ENCODE measurements at regions not wholly inside any gene's neighbourhood (a gene's known extent, or its start where the extent isn't known, plus 50 kb on each side); places are given as distances from the start of the nearest gene placed in this dataset.

DNA sequence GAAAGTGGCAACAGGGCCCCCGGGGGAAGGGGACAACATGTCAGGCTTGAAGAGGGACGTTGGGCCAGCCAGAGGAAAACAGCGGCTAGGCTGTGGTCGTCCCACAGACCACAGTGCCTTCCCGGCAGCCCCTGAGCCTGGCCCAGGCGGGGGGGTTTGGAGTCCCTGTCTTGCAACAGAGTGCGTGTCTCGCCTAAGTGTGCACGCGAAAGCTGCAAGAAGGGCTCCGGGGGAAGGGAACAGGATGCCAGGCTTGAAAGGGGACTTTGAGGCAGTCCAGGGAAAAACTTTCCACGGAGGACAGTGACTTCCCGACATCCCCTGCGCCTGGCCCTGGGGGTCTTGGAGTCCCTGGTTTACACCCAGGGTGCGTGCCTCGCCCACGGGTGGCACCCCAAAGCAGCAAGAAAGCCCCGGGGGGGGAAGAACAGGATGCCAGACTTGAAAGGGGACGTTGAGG lies 157.5 kb upstream of the ALG10B start:
- no peak overlapping the region for H3K27ac ChIP-seq (ENCODE audit: low read depth, low read length)
- no peaks in the 10 kb centered on the region for H3K79me1 ChIP-seq (ENCODE audit: low read depth, low read length)
- no peak overlapping the region for H3K23ac ChIP-seq (ENCODE audit: insufficient read length)
- H2AK5ac ChIP-seq (ENCODE audit: low read depth, low read length) = no peak overlapping the region
- no peak overlapping the region for H2BK20ac ChIP-seq (ENCODE audit: low read length)
- H3K4ac ChIP-seq (replicated peaks; ENCODE audit: insufficient read length, low read depth, low read length) = no peak overlapping the region
- no peak overlapping the region for H3K56ac ChIP-seq (replicated peaks; ENCODE audit: insufficient read length, low read depth, low read length)
- H3K79me2 ChIP-seq (ENCODE audit: control insufficient read depth in 1 of 2, insufficient read depth in 2 of 2, low read length in 2 of 2) = no peaks in the 10 kb centered on the region
- no peak overlapping the region for H2BK12ac ChIP-seq (ENCODE audit: low read depth, low read length)
- no peaks in the 10 kb centered on the region for H3K36me3 ChIP-seq (ENCODE audit: control insufficient read depth in 2 of 4, insufficient read depth in 4 of 4, low read length in 3 of 4)
- WGBS, 2 experiments (ENCODE audit: extremely low coverage in 1 of 2, insufficient coverage in 1 of 2, insufficient read length in 1 of 2, insufficient replicate concordance in 2 of 2, low coverage in 1 of 2, low lambda C conversion rate in 2 of 2, missing lambda C conversion rate in 1 of 2) = 87% methylated on average over 15 of the region's 19 CpGs; no CpG with 5 or more reads in 1 of the 2 experiments
- no peaks in the 10 kb centered on the region for H3K27me3 ChIP-seq (replicated peaks in 1 of 4; ENCODE audit: control insufficient read depth in 3 of 4, extremely low read depth in 1 of 4, insufficient read depth in 3 of 4, low read length in 3 of 4)
- no peak overlapping the region for H4K5ac ChIP-seq (ENCODE audit: insufficient read length, low read depth, low read length)
- FAIRE-seq (no peak), DNase-seq (ENCODE audit: low read depth in 1 of 2, low spot score in 2 of 2) (no peak)
- no peak overlapping the region for H3K14ac ChIP-seq (ENCODE audit: insufficient read length)
- H3K4me2 ChIP-seq (ENCODE audit: insufficient read depth in 1 of 2, low read depth in 2 of 2, low read length in 2 of 2) = no peak overlapping the region
- H4K8ac ChIP-seq (ENCODE audit: extremely low read depth, insufficient read depth, low read length) = no peak overlapping the region
- no peak overlapping the region for H4K91ac ChIP-seq (replicated peaks; ENCODE audit: insufficient read length, low read length)
- H2BK15ac ChIP-seq (ENCODE audit: low read length) = no peak overlapping the region
- H3K23me2 ChIP-seq (ENCODE audit: low read depth, low read length) = no peaks in the 10 kb centered on the region; the same call in 1 of the 2 replicates
- H3K18ac ChIP-seq (ENCODE audit: extremely low read depth, low read length) = no peak overlapping the region
- no peaks in the 10 kb centered on the region for H4K20me1 ChIP-seq (replicated peaks in 1 of 2; ENCODE audit: control insufficient read depth in 1 of 2, insufficient read depth in 2 of 2, low read length in 2 of 2)
- no peak overlapping the region for H2BK5ac ChIP-seq (ENCODE audit: low read depth, low read length)
- no peak overlapping the region for H3K9ac ChIP-seq (replicated peaks in 1 of 4; ENCODE audit: extremely low read depth in 1 of 4, low read depth in 3 of 4, low read length in 3 of 4)
- no peak overlapping the region for H2AFZ ChIP-seq (ENCODE audit: low read length)
- CTCF ChIA-PET (ENCODE audit: partially characterized antibody) = interaction anchor here (0.6 kb wide), 1 partner anchor 21 kb away, joined by 4 read pairs; no protein-coding TSS in a partner anchor
- TF ChIP-seq RNF2 (IDR thresholded peaks at IDR 0.05; ENCODE audit: borderline replicate concordance, low read depth, low read length, missing control alignments, poor library complexity, severe bottlenecking) (no peak), NRF1 (IDR thresholded peaks at IDR 0.05; ENCODE audit: low read depth, low read length) (no peak), CBX5 (IDR thresholded peaks at IDR 0.05; ENCODE audit: low read depth, low read length) (no peak), SAP30 (IDR thresholded peaks at IDR 0.05; ENCODE audit: insufficient read depth, insufficient replicate concordance, low read length) (no peak), EZH2 (IDR thresholded peaks at IDR 0.05; ENCODE audit: low read depth, low read length, severe bottlenecking) (no peak), ASH2L (IDR thresholded peaks at IDR 0.05; ENCODE audit: low read length) (no peak), KDM5A (IDR thresholded peaks at IDR 0.05; ENCODE audit: low read length) (no peak), CHD2 (IDR thresholded peaks at IDR 0.05; ENCODE audit: low read length) (no peak), FOSL1 (IDR thresholded peaks at IDR 0.05; ENCODE audit: insufficient read depth, low read depth, low read length) (no peak)
- TF ChIP-seq, protein P1, sequence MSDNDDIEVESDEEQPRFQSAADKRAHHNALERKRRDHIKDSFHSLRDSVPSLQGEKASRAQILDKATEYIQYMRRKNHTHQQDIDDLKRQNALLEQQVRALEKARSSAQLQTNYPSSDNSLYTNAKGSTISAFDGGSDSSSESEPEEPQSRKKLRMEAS (IDR thresholded peaks at IDR 0.05) = no peak
- H2BK120ac ChIP-seq (replicated peaks; ENCODE audit: low read depth, low read length) = no peak overlapping the region
- POLR2A ChIA-PET (ENCODE audit: partially characterized antibody) = no interaction called here
- no peaks in the 10 kb centered on the region for H3K4me1 ChIP-seq (replicated peaks in 1 of 4; ENCODE audit: control insufficient read depth in 3 of 4, insufficient read depth in 4 of 4, low read length in 3 of 4)
- H3K4me3 ChIP-seq (ENCODE audit: extremely low read depth in 1 of 4, insufficient read depth in 2 of 4, low read depth in 3 of 4, low read length in 4 of 4) = no peak overlapping the region
- H3K9me3 ChIP-seq (ENCODE audit: insufficient read depth in 2 of 2, low read depth in 1 of 2, low read length in 1 of 2) = peaks cover 49 to 100% of the 10 kb centered on the region in 2 experiments; a peak in 3 of 4 replicates
